Activated effector memory CD4-positive, alpha-beta T cell treated with anti-CD3 and anti-CD28 coated beads, Interleukin-2, amount 50 U/mL, for 16 hours (primary cell): ENCODE measurements at regions not wholly inside any gene's neighbourhood (a gene's known extent, or its start where the extent isn't known, plus 50 kb on each side); places are given as distances from the start of the nearest gene placed in this dataset.

Experiments
- DNase-seq: peaks from one replicate; pipeline ENCODE4 v3.0.0-alpha.2; 2020

- no peak for DNase-seq
Measured at GRCh38 chr10:111837086-111837485, 346.5 kb downstream of the GPAM start.

DNA sequence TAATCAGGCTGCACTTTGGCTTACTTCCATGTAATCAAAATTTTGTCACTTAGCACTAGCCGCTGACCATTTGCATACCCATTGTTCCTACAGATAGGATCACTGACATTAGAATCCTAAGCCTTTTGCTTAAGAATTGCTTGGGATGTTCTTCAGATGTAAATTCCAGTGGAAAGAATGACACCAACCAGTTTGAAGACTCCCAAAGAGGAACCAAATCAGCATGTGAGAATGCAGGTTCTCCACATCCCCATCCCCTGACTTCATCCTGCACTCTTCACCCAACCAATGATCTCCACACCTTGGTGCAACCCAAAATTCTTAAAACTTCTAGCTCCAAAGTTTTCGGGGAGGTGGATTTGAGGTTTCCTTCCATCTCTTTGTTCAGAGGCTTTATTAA is 345.6 kb downstream of the GPAM start:
- no peak for DNase-seq

GRCh38 chr10:111840546-111840945 is 343.0 kb downstream of the GPAM start:
- no peak for DNase-seq

DNA sequence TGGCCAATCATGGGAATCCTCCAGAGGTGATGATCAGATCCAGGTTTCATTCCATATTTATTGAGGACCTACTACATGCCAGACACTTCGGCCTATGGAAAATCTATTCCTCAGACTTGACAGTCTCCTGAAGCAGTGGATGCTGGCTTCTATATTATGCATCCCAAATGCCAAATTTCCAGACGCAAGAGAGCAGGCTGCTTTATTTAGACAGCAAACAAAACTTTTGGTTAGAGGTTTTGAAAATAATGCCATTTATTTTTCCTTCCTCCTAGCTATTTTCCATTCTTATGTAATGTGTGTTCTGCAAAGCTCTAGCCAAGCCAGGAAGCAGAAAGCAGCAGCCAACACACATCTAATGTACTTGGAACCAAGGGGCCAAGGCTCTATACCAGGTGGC is 330.8 kb downstream of the GPAM start:
- no peak for DNase-seq

- DNase-seq = no peak
Measured at GRCh38 chr10:111856631-111857030, 326.9 kb downstream of the GPAM start.

DNA sequence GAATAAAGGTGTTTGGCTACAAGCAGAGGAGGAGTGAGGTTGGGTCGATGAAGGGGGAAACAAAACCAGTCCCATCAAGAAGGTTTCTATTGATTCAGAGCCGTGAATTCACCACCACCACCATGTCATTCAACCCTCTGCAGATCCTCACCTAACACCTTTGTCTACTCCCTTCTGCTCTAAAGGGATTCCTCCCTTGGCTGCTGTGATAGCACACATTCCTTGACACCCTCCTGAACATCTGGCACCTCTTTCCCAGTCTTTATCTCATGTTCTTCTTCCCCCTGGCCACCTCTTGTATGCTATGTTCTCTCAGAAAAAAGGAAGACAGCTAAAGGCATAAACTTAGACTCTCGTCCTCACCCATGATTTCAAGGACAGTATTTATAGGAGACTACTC is 318.0 kb downstream of the GPAM start:
- no peak for DNase-seq

- DNase-seq = no peak
Measured at GRCh38 chr10:111871458-111871857, 312.1 kb downstream of the GPAM start.

DNA sequence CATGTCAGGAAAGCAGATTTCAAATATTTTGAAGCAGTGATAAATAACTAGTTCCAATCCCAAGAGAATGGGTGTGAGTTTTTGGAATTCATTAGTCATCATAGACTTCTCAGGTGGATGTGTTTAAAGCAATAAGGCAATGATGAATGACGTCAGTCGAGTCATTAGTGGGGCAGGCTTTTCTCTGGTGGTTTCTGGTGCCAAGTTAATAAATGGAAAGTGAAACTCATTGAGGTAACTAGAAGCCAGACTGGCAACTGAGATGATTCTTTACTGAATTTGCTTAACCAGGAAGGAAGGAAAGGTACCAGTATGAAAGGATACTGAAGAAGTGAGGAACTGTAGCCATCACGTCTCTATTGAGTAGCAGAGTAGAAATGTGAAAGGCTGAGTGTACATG is 311.0 kb downstream of the GPAM start:
- DNase-seq = no peak

- no peak for DNase-seq
Measured at GRCh38 chr10:111873041-111873440, 310.5 kb downstream of the GPAM start.

- no peak for DNase-seq
Measured at GRCh38 chr10:111873621-111874135, 309.9 kb downstream of the GPAM start.

GRCh38 chr10:111874576-111874975 is 309.0 kb downstream of the GPAM start:
- DNase-seq = no peak

DNA sequence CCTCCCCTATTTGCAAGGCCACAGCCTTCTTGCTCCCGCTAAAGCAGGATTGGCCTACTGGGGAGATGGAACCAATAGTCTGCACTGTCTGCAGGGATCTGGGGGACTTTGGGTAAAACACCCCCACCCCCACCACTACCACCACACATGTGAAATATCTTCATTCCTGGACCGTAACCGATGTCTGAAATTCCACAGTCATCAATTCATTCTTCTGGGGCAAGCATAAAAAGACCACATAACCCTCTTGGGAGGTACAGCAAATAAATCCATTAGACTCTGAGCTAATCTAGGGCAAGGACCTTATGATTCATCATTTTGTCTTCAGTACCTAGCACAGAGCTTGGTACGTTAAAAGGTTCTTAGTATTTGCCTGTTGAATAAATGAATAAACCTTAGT is 307.8 kb downstream of the GPAM start:
- DNase-seq = no peak

DNA sequence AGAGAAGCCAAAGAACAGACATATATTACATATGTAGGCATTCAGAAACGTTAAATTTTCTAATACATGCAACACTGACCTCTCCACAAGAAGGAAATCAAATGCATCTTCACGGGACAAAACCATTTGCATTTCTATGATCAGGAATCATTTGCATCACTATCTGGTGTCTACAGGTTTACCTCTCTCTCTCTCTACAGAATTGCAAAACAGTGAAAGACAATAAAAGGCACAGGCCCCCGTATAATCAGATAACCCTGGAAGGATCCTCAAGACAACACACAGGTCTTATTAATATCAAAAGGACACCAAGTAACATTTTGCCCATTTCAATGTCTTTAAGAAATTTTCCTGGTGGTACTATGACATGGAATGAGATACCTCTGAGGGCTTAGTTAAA is 306.3 kb downstream of the GPAM start:
- no peak for DNase-seq

- DNase-seq = no peak
Measured at GRCh38 chr10:111879969-111880368, 303.6 kb downstream of the GPAM start.

DNA sequence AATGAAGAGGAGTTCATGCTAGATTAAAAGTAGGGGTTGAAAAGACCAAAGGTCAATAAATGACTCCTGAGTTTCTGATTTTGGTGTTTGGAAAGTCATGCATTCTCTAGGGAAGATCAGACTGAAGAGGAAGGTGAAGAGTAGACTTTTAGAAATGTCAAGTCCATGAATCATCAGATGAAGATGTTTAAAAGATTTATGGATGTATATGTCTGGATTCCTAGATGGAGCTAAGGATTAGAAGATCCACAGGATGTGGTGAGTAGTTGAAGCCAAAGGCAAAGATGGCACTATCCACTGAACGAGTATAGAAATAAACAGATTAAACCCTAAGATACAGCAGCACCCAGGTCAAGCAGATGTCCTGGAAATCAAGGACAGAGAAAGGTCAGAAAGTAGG is 298.5 kb downstream of the GPAM start:
- DNase-seq = no peak

GRCh38 chr10:111885919-111886318 is 297.6 kb downstream of the GPAM start:
- no peak for DNase-seq

GRCh38 chr10:111887266-111887665 is 296.3 kb downstream of the GPAM start:
- DNase-seq = no peak

DNA sequence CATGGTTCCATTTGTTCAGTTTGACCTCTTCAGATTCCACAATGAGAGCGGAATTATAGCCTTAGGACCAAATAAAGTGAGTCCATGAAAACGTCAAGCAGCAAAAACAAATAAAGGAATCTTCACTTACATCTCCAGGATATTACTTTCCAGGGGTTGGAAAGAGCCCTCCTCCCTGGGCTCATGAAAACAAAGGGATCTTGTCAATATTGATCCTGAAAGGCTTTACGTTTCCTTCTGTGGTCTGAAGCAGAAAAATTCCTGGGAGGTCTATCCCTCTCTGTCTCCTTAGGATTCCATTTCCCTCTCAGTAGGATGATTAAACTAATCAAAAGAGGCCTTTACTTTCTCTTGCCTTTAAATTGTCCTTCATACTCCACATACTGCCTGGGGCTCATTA is 293.5 kb downstream of the GPAM start:
- no peak for DNase-seq

- no peak for DNase-seq
Measured at GRCh38 chr10:111916011-111916410, 267.6 kb downstream of the GPAM start.

DNA sequence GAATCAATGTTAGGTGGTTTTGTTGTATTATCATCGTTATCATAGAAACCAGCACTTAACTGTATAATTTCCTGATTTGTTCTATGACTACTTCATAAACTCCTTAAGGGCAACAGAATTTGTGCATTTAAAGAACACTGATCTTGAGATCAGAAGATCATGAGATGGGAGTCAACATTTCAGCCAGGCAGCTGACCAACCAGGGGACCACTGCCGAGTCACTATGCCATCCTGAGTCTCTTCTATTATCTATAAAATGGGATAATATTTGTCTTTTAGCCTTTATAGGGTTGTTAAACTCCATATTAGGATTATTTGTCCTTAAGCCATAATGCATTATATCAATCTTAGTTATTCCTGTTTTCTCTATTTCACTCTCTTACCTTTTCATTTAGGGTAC is 261.7 kb downstream of the GPAM start:
- no peak for DNase-seq

DNA sequence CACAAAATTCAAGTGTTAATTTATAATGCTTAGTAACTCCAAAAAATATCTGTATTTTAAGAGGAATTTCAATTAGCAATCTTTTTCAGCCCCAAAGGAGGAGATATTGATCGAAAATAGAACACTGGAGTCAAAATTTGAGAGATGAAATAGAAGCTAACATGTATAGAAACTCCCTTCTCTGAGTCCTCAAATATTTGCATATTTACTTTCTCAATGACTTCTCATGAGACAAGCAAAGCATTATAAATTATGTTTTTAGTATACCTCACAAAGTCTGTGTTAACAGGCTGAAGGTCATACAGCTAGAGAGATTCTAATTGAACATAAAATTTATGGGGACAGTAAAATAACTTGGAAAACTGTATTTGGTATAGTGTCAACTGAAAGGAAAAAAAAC is 260.5 kb downstream of the GPAM start:
- no peak for DNase-seq

DNA sequence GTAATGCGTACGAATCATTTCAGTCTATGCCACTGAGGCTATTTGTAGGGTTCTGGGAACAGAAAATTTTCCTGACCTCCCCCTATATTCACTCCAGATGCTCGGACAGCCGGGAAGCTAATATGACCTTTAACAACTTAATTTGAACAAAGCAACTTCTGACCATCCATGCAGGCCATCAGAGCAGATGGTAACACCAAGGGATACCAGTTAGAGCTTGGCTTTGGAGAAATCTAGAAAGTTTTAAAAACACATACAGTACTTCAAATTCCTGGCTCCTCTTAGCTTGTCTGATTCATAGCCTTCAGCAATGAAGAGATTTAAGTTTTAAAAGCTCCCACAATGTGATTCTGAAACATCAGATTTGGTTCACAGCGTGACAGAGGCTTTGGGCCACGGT is 257.3 kb downstream of the GPAM start:
- DNase-seq = no peak

- no peak for DNase-seq
Measured at GRCh38 chr10:111933937-111934336, 249.6 kb downstream of the GPAM start.

GRCh38 chr10:111934931-111935330 is 248.6 kb downstream of the GPAM start:
- no peak for DNase-seq

GRCh38 chr10:111936143-111936542 is 247.4 kb downstream of the GPAM start:
- no peak for DNase-seq

DNA sequence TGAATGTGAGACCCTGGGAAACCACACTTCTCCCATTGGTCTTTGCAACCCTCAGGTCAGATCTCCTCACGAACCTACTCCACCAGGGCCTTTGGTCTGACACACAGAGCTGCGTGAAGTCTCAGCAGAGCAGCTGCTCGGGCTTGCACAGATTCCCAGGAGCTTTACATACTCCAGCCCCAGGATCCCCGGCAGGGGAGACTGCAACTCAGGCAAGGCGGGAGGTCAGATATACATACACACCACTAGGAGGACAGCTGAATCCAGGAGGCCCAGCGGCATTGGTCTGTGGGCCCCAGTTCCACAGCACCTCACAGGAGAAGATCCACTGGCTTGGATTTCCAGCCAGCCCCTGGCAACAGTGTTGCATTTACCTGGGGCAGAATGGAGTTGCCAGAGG is 239.2 kb downstream of the GPAM start:
- no peak for DNase-seq
